ENCODE measurements at regions not wholly inside any gene's neighbourhood (a gene's known extent, or its start where the extent isn't known, plus 50 kb on each side); places are given as distances from the start of the nearest gene placed in this dataset.
"Not testable (repeated sequence)": the region's sequence is repeated elsewhere in the genome, so short reads cannot be mapped to it uniquely, and the experiment has no call there.

- no peak for DNase-seq
Observed at GRCh38 chr6:93081901-93082300, 337.5 kb downstream of the EPHA7 start.

GRCh38 chr6:93079061-93079460, 340.3 kb downstream of the EPHA7 start:
- no peak for DNase-seq

GRCh38 chr6:93073811-93074210, 345.5 kb downstream of the EPHA7 start:
- no peak for DNase-seq

- DNase-seq: no peak
Observed at GRCh38 chr6:93069856-93070255, 349.5 kb downstream of the EPHA7 start.

GRCh38 chr6:93059911-93060310, 359.4 kb downstream of the EPHA7 start:
- peak; percentile 67 for DNase-seq

- no peak for DNase-seq
Observed at GRCh38 chr6:93057584-93057983, 361.8 kb downstream of the EPHA7 start.

- no peak for DNase-seq
Observed at GRCh38 chr6:93048381-93048780, 371.0 kb downstream of the EPHA7 start.

- no peak for DNase-seq
Observed at GRCh38 chr6:93047033-93047432, 372.3 kb downstream of the EPHA7 start.

- DNase-seq: no peak
Observed at GRCh38 chr6:93045156-93045555, 374.2 kb downstream of the EPHA7 start.

- DNase-seq: no peak
Observed at GRCh38 chr6:93040375-93040774, 379.0 kb downstream of the EPHA7 start.

GRCh38 chr6:93036835-93037234, 382.5 kb downstream of the EPHA7 start:
- DNase-seq: no peak

- DNase-seq: no peak
Observed at GRCh38 chr6:93035756-93036155, 383.6 kb downstream of the EPHA7 start.

GRCh38 chr6:93021235-93021915, 398.0 kb downstream of the EPHA7 start:
- no peak for DNase-seq

- no peak for DNase-seq
Observed at GRCh38 chr6:93017626-93018025, 401.7 kb downstream of the EPHA7 start.

- DNase-seq: no peak
Observed at GRCh38 chr6:93017213-93017612, 402.1 kb downstream of the EPHA7 start.

- DNase-seq: no peak
Observed at GRCh38 chr6:93013054-93013453, 406.3 kb downstream of the EPHA7 start.

GRCh38 chr6:93008375-93008774, 411.0 kb downstream of the EPHA7 start:
- no peak for DNase-seq

GRCh38 chr6:92989656-92990055, 429.7 kb downstream of the EPHA7 start:
- DNase-seq: no peak

GRCh38 chr6:92979281-92979680, 440.1 kb downstream of the EPHA7 start:
- no peak for DNase-seq

- DNase-seq: no peak
Observed at GRCh38 chr6:92977018-92977417, 442.3 kb downstream of the EPHA7 start.

- DNase-seq: no peak
Observed at GRCh38 chr6:92967362-92967761, 452.0 kb downstream of the EPHA7 start.

GRCh38 chr6:92962846-92963245, 456.5 kb downstream of the EPHA7 start:
- DNase-seq: no peak

- DNase-seq: not testable (repeated sequence)
Observed at GRCh38 chr6:92952111-92952510, 467.2 kb downstream of the EPHA7 start.

- DNase-seq: no peak
Observed at GRCh38 chr6:92945799-92946198, 473.6 kb downstream of the EPHA7 start.

GRCh38 chr6:92944132-92944531, 475.2 kb downstream of the EPHA7 start:
- no peak for DNase-seq
